IgD-negative memory B cell (primary cell): ENCODE measurements at regions not wholly inside any gene's neighbourhood (a gene's known extent, or its start where the extent isn't known, plus 50 kb on each side); places are given as distances from the start of the nearest gene placed in this dataset.
A peak's percentile ranks its signal among the peaks of the same experiment; 100 is the strongest.
"Not testable (repeated sequence)": the region's sequence is repeated elsewhere in the genome, so short reads cannot be mapped to it uniquely, and the experiment has no call there.

Source experiments
- H3K27ac Mint-ChIP-seq, 3 donors: one replicate each; pipeline ENCODE4 v1.8.0; 2020 to 2022; ENCODE audit warnings: mild to moderate bottlenecking in 3 of 3, mixed read lengths in 3 of 3, moderate library complexity in 1 of 3
- H3K27me3 Mint-ChIP-seq: one replicate; pipeline ENCODE4 v1.8.0; 2021; ENCODE audit warnings: mixed read lengths
- H3K36me3 Mint-ChIP-seq: one replicate; pipeline ENCODE4 v1.8.0; 2020; ENCODE audit warnings: mild to moderate bottlenecking, mixed read lengths
- H3K4me1 Mint-ChIP-seq, 3 donors: one replicate each; pipeline ENCODE4 v1.8.0; 2020 to 2022; ENCODE audit warnings: mixed read lengths in 3 of 3, mild to moderate bottlenecking in 1 of 3
- H3K4me3 Mint-ChIP-seq, 4 donors: one replicate each; pipeline ENCODE4 v1.8.0; 2020 to 2022; ENCODE audit warnings: mild to moderate bottlenecking in 4 of 4, mixed read lengths in 4 of 4, moderate library complexity in 3 of 4
- H3K9me3 Mint-ChIP-seq, 3 donors: one replicate each; pipeline ENCODE4 v1.8.0; 2020 to 2021; ENCODE audit warnings: mixed read lengths in 3 of 3, mild to moderate bottlenecking in 1 of 3

- Mint-ChIP-seq H3K4me1 (peaks cover 0 to 14% (median 7%) of the 10 kb centered on the region in 3 donors), H3K4me3 (no peak overlapping the region), H3K27me3 (no peaks in the 10 kb centered on the region), H3K36me3 (peaks cover 7% of the 10 kb centered on the region), H3K27ac (peak overlapping the region in 1 of 3 donors; percentile 11), H3K9me3 (no peaks in the 10 kb centered on the region)
These were observed 71.8 kb upstream of the CITED2 start for GRCh38 chr6:139446138-139446715.

- not testable (repeated sequence) for H3K9me3 Mint-ChIP-seq, H3K27me3 Mint-ChIP-seq, H3K36me3 Mint-ChIP-seq, H3K4me3 Mint-ChIP-seq, H3K27ac Mint-ChIP-seq
- peaks cover 0 to 14% (median 7%) of the 10 kb centered on the region in 3 donors for H3K4me1 Mint-ChIP-seq
These were observed 69.9 kb upstream of the CITED2 start for GRCh38 chr6:139444273-139444787.

- no peak overlapping the region for H3K4me3 Mint-ChIP-seq
- no peaks in the 10 kb centered on the region for H3K9me3 Mint-ChIP-seq
- no peaks in the 10 kb centered on the region for H3K27me3 Mint-ChIP-seq
- H3K4me1 Mint-ChIP-seq, result peaks cover 0 to 13% (median 7%) of the 10 kb centered on the region in 3 donors
- peaks cover 7% of the 10 kb centered on the region for H3K36me3 Mint-ChIP-seq
- H3K27ac Mint-ChIP-seq, result no peak overlapping the region
These were observed 69.0 kb upstream of the CITED2 start for GRCh38 chr6:139443231-139444112.

- Mint-ChIP-seq H3K4me1 (peaks cover 0 to 2% (median 2%) of the 10 kb centered on the region in 3 donors), H3K9me3 (no peaks in the 10 kb centered on the region), H3K27me3 (no peaks in the 10 kb centered on the region), H3K36me3 (peaks cover 7% of the 10 kb centered on the region), H3K27ac (no peak overlapping the region), H3K4me3 (no peak overlapping the region)
These were observed 67.8 kb upstream of the CITED2 start for GRCh38 chr6:139442188-139442671.

GRCh38 chr6:139439349-139439748 lies 64.9 kb upstream of the CITED2 start:
- peaks cover 5% of the 10 kb centered on the region for H3K36me3 Mint-ChIP-seq
- no peaks in the 10 kb centered on the region for H3K27me3 Mint-ChIP-seq
- no peak overlapping the region for H3K4me3 Mint-ChIP-seq
- no peaks in the 10 kb centered on the region for H3K4me1 Mint-ChIP-seq
- H3K27ac Mint-ChIP-seq, result no peak overlapping the region
- no peaks in the 10 kb centered on the region for H3K9me3 Mint-ChIP-seq

GRCh38 chr6:139438775-139439174 lies 64.3 kb upstream of the CITED2 start:
- H3K36me3 Mint-ChIP-seq, result peaks cover 5% of the 10 kb centered on the region
- H3K27me3 Mint-ChIP-seq, result no peaks in the 10 kb centered on the region
- H3K4me3 Mint-ChIP-seq, result no peak overlapping the region
- H3K27ac Mint-ChIP-seq, result no peak overlapping the region
- H3K4me1 Mint-ChIP-seq, result no peaks in the 10 kb centered on the region
- H3K9me3 Mint-ChIP-seq, result no peaks in the 10 kb centered on the region

GRCh38 chr6:139436957-139437348 lies 62.5 kb upstream of the CITED2 start:
- Mint-ChIP-seq H3K36me3 (peaks cover 4% of the 10 kb centered on the region), H3K27me3 (no peaks in the 10 kb centered on the region), H3K4me3 (no peak overlapping the region), H3K9me3 (no peaks in the 10 kb centered on the region), H3K27ac (no peak overlapping the region), H3K4me1 (peaks cover 0 to 3% (median 3%) of the 10 kb centered on the region in 3 donors)

GRCh38 chr6:139436200-139436956 lies 61.9 kb upstream of the CITED2 start:
- peaks cover 0 to 3% (median 3%) of the 10 kb centered on the region in 3 donors for H3K4me1 Mint-ChIP-seq
- H3K27me3 Mint-ChIP-seq, result no peaks in the 10 kb centered on the region
- H3K27ac Mint-ChIP-seq, result no peak overlapping the region
- H3K4me3 Mint-ChIP-seq, result no peak overlapping the region
- H3K36me3 Mint-ChIP-seq, result peaks cover 4% of the 10 kb centered on the region
- peaks cover 0 to 1% (median 0%) of the 10 kb centered on the region in 3 donors for H3K9me3 Mint-ChIP-seq

- H3K4me3 Mint-ChIP-seq, result no peak overlapping the region
- peaks cover 5% of the 10 kb centered on the region for H3K36me3 Mint-ChIP-seq
- H3K27me3 Mint-ChIP-seq, result no peaks in the 10 kb centered on the region
- peaks cover 0 to 3% (median 3%) of the 10 kb centered on the region in 3 donors for H3K4me1 Mint-ChIP-seq
- no peak overlapping the region for H3K27ac Mint-ChIP-seq
- peaks cover 0 to 4% (median 0%) of the 10 kb centered on the region in 3 donors for H3K9me3 Mint-ChIP-seq
These were observed 59.4 kb upstream of the CITED2 start for GRCh38 chr6:139433631-139434419.

- Mint-ChIP-seq H3K36me3 (peaks cover 4% of the 10 kb centered on the region), H3K27me3 (no peaks in the 10 kb centered on the region), H3K9me3 (peaks cover 0 to 4% (median 0%) of the 10 kb centered on the region in 3 donors), H3K4me3 (no peak overlapping the region), H3K27ac (no peak overlapping the region), H3K4me1 (peaks cover 0 to 3% (median 3%) of the 10 kb centered on the region in 3 donors)
These were observed 57.1 kb upstream of the CITED2 start for GRCh38 chr6:139431602-139431956.

GRCh38 chr6:139430899-139431601 lies 56.6 kb upstream of the CITED2 start:
- Mint-ChIP-seq H3K9me3 (peaks cover 0 to 4% (median 0%) of the 10 kb centered on the region in 3 donors), H3K27me3 (no peaks in the 10 kb centered on the region), H3K27ac (no peak overlapping the region), H3K4me3 (no peak overlapping the region), H3K36me3 (peaks cover 4% of the 10 kb centered on the region), H3K4me1 (peaks cover 0 to 3% (median 3%) of the 10 kb centered on the region in 3 donors)

- H3K4me1 Mint-ChIP-seq, result peaks cover 0 to 3% (median 3%) of the 10 kb centered on the region in 3 donors
- no peak overlapping the region for H3K4me3 Mint-ChIP-seq
- H3K36me3 Mint-ChIP-seq, result peaks cover 7% of the 10 kb centered on the region
- peak overlapping the region in 1 of 3 donors; percentile 3 for H3K27ac Mint-ChIP-seq
- peaks cover 0 to 4% (median 0%) of the 10 kb centered on the region in 3 donors for H3K9me3 Mint-ChIP-seq
- no peaks in the 10 kb centered on the region for H3K27me3 Mint-ChIP-seq
These were observed 55.2 kb upstream of the CITED2 start for GRCh38 chr6:139429580-139430145.

- no peaks in the 10 kb centered on the region for H3K27me3 Mint-ChIP-seq
- H3K27ac Mint-ChIP-seq, result no peak overlapping the region
- peaks cover 0 to under 1% (median 0%) of the 10 kb centered on the region in 3 donors for H3K4me1 Mint-ChIP-seq
- H3K4me3 Mint-ChIP-seq, result no peak overlapping the region
- peaks cover 7% of the 10 kb centered on the region for H3K36me3 Mint-ChIP-seq
- peaks cover 0 to 4% (median 2%) of the 10 kb centered on the region in 3 donors for H3K9me3 Mint-ChIP-seq
These were observed 52.8 kb upstream of the CITED2 start for GRCh38 chr6:139427199-139427598.
